Right ventricle myocardium inferior (tissue), 1 donor: ENCODE measurements at regions not wholly inside any gene's neighbourhood (a gene's known extent, or its start where the extent isn't known, plus 50 kb on each side); places are given as distances from the start of the nearest gene placed in this dataset.
"Not testable (repeated sequence)": the region's sequence is repeated elsewhere in the genome, so short reads cannot be mapped to it uniquely, and the experiment has no call there.

Experiments used
- ATAC-seq: fragments of 200-7000 bp; cut with Tn5 transposase; one replicate; pipeline ENCODE4 v1.9.1; 2020; ENCODE audit warnings: mild to moderate bottlenecking, moderate library complexity
- DNase-seq: peaks from one replicate; pipeline ENCODE4 v3.0.0; 2021; ENCODE audit errors: missing footprints
- intact Hi-C: fragments of 100-400 bp; cut with DNase I; formaldehyde crosslinking; loops from one replicate; pipeline ENCODE4 v1.11.0; 2022
- donor health status: DM: no; HTN: yes; CAD: no; lungs with severe emphysema.

- DNase-seq (no peak), ATAC-seq (no peak)
- intact Hi-C loops = no loop called here
These were observed 178.3 kb upstream of the LRATD1 start for GRCh38 chr2:14454202-14454601.

- ATAC-seq (no peak), DNase-seq (no peak)
- intact Hi-C loops = no loop called here
These were observed 172.7 kb upstream of the LRATD1 start for GRCh38 chr2:14459786-14460325.

GRCh38 chr2:14475994-14476393, 156.5 kb upstream of the LRATD1 start:
- intact Hi-C loops = no loop called here
- DNase-seq (no peak), ATAC-seq (no peak)

GRCh38 chr2:14479486-14479885, 153.0 kb upstream of the LRATD1 start:
- ATAC-seq (no peak), DNase-seq (no peak)
- intact Hi-C loops = no loop called here

GRCh38 chr2:14480120-14480519, 152.4 kb upstream of the LRATD1 start:
- intact Hi-C loops = no loop called here
- no peak for DNase-seq

GRCh38 chr2:14480906-14481305, 151.6 kb upstream of the LRATD1 start:
- intact Hi-C loops = no loop called here
- DNase-seq (no peak), ATAC-seq (no peak)

More at GRCh38 chr2:14480120-14480519, 152.4 kb upstream of the LRATD1 start:
- ATAC-seq = no peak

GRCh38 chr2:14492920-14493503, 139.5 kb upstream of the LRATD1 start:
- DNase-seq = no peak
- no peak for ATAC-seq
- intact Hi-C loops = no loop called here

GRCh38 chr2:14494759-14495158, 137.8 kb upstream of the LRATD1 start:
- intact Hi-C loops = no loop called here
- no peak for DNase-seq
- ATAC-seq = no peak

GRCh38 chr2:14501061-14501460, 131.5 kb upstream of the LRATD1 start:
- intact Hi-C loops = no loop called here
- no peak for ATAC-seq
- DNase-seq = no peak

- DNase-seq, intact Hi-C loops, ATAC-seq: not testable (repeated sequence)
These were observed 125.6 kb upstream of the LRATD1 start for GRCh38 chr2:14506955-14507354.

GRCh38 chr2:14511541-14511940, 121.0 kb upstream of the LRATD1 start:
- ATAC-seq = no peak
- no peak for DNase-seq
- intact Hi-C loops = no loop called here

- no peak for DNase-seq
- intact Hi-C loops = no loop called here
- no peak for ATAC-seq
These were observed 118.6 kb upstream of the LRATD1 start for GRCh38 chr2:14513903-14514302.

- DNase-seq (no peak), ATAC-seq (no peak)
- intact Hi-C loops = no loop called here
These were observed 115.7 kb upstream of the LRATD1 start for GRCh38 chr2:14516844-14517243.

- DNase-seq (no peak), ATAC-seq (no peak)
- intact Hi-C loops = no loop called here
These were observed 114.8 kb upstream of the LRATD1 start for GRCh38 chr2:14517731-14518130.

GRCh38 chr2:14520385-14520945, 112.1 kb upstream of the LRATD1 start:
- no peak for ATAC-seq
- intact Hi-C loops = no loop called here
- DNase-seq = no peak

- intact Hi-C loops = no loop called here
- DNase-seq (no peak), ATAC-seq (no peak)
These were observed 108.3 kb upstream of the LRATD1 start for GRCh38 chr2:14524041-14524802.

- intact Hi-C loops = no loop called here
- no peak for ATAC-seq
These were observed 107.8 kb upstream of the LRATD1 start for GRCh38 chr2:14524803-14525080.

GRCh38 chr2:14530506-14530905, 102.0 kb upstream of the LRATD1 start:
- no peak for DNase-seq
- intact Hi-C loops = loop anchor here (5.0 kb wide), 1 partner anchor 102 kb away; the partner anchor contains the start of gene LRATD1
- ATAC-seq = no peak

More at GRCh38 chr2:14524803-14525080, 107.8 kb upstream of the LRATD1 start:
- no peak for DNase-seq

- intact Hi-C loops = loop anchor here (5.0 kb wide), 1 partner anchor 99 kb away; the partner anchor contains the start of gene LRATD1
- DNase-seq (no peak), ATAC-seq (peak; percentile 77)
These were observed 99.3 kb upstream of the LRATD1 start for GRCh38 chr2:14533131-14533757.

GRCh38 chr2:14535156-14535555, 97.4 kb upstream of the LRATD1 start:
- ATAC-seq (no peak), DNase-seq (no peak)
- intact Hi-C loops = no loop called here
